ENCODE measurements at regions not wholly inside any gene's neighbourhood (a gene's known extent, or its start where the extent isn't known, plus 50 kb on each side); places are given as distances from the start of the nearest gene placed in this dataset.

GRCh38 chr1:58929671-58930325 is 146.0 kb upstream of the JUN start:
- no peaks in the 10 kb centered on the region for H3F3A ChIP-seq (ENCODE audit: low read depth)
- H3K4me2 ChIP-seq (ENCODE audit: low read depth, low read length, poor library complexity, severe bottlenecking), result no peak overlapping the region
- no peaks in the 10 kb centered on the region for H3K9me2 ChIP-seq (replicated peaks; ENCODE audit: low read depth, low read length)
- H3K4me3 ChIP-seq (ENCODE audit: low read length, poor library complexity, severe bottlenecking), result no peak overlapping the region
- peaks cover 15% of the 10 kb centered on the region for H3K4me1 ChIP-seq (ENCODE audit: insufficient read depth, low read length, poor library complexity, severe bottlenecking)
- no peak overlapping the region for H3K9ac ChIP-seq (ENCODE audit: low read depth, low read length, poor library complexity, severe bottlenecking)
- no peak overlapping the region for H2AFZ ChIP-seq (ENCODE audit: low read length)
- no peaks in the 10 kb centered on the region for H3K9me3 ChIP-seq (ENCODE audit: insufficient read depth, low read depth, low read length)
- no peaks in the 10 kb centered on the region for H3K79me2 ChIP-seq (ENCODE audit: insufficient read depth, low read length)
- no peaks in the 10 kb centered on the region for H4K20me1 ChIP-seq (ENCODE audit: insufficient read depth, low read length, poor library complexity, severe bottlenecking)
- H3K36me3 ChIP-seq (ENCODE audit: insufficient read depth, low read length), result no peaks in the 10 kb centered on the region
- no peaks in the 10 kb centered on the region for H3K27me3 ChIP-seq (ENCODE audit: insufficient read depth, low read length, poor library complexity, severe bottlenecking)
- TF ChIP-seq, protein P1, sequence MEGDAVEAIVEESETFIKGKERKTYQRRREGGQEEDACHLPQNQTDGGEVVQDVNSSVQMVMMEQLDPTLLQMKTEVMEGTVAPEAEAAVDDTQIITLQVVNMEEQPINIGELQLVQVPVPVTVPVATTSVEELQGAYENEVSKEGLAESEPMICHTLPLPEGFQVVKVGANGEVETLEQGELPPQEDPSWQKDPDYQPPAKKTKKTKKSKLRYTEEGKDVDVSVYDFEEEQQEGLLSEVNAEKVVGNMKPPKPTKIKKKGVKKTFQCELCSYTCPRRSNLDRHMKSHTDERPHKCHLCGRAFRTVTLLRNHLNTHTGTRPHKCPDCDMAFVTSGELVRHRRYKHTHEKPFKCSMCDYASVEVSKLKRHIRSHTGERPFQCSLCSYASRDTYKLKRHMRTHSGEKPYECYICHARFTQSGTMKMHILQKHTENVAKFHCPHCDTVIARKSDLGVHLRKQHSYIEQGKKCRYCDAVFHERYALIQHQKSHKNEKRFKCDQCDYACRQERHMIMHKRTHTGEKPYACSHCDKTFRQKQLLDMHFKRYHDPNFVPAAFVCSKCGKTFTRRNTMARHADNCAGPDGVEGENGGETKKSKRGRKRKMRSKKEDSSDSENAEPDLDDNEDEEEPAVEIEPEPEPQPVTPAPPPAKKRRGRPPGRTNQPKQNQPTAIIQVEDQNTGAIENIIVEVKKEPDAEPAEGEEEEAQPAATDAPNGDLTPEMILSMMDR (conservative IDR thresholded peaks at IDR 0.05; ENCODE audit: low read length), result no peak

DNA sequence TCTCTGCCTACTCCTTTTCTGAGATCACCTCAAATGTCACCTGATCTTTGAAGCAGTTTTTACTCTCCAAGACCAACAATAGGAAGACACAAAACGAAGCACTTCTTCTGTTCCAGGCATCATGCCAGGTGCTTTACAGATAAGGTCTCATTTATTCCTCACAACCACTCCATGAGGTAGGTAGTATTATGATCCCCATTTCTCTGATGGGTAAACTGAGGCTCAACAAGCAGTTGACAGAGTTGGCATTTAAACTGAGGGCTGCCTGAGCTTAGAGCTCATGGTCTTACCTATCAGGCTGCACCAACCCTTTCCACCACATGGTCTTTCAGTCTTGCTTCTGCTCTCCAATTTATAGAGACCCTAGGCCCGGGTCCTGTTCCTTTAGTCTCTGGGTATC is 147.2 kb upstream of the JUN start:
- H3K27me3 ChIP-seq (ENCODE audit: insufficient read depth, low read length, poor library complexity, severe bottlenecking), result no peaks in the 10 kb centered on the region
- H3K4me2 ChIP-seq (ENCODE audit: low read depth, low read length, poor library complexity, severe bottlenecking), result no peak overlapping the region
- no peaks in the 10 kb centered on the region for H3K9me2 ChIP-seq (replicated peaks; ENCODE audit: low read depth, low read length)
- no peaks in the 10 kb centered on the region for H3K9me3 ChIP-seq (ENCODE audit: insufficient read depth, low read depth, low read length)
- no peaks in the 10 kb centered on the region for H3K36me3 ChIP-seq (ENCODE audit: insufficient read depth, low read length)
- H4K20me1 ChIP-seq (ENCODE audit: insufficient read depth, low read length, poor library complexity, severe bottlenecking), result no peaks in the 10 kb centered on the region
- H3K4me1 ChIP-seq (ENCODE audit: insufficient read depth, low read length, poor library complexity, severe bottlenecking), result peaks cover 15% of the 10 kb centered on the region
- no peaks in the 10 kb centered on the region for H3K79me2 ChIP-seq (ENCODE audit: insufficient read depth, low read length)
- TF ChIP-seq, protein P1 (conservative IDR thresholded peaks at IDR 0.05; ENCODE audit: low read length), result no peak
- no peak for TF ChIP-seq EZH2phosphoT487 (IDR thresholded peaks at IDR 0.05; ENCODE audit: borderline replicate concordance)
- no peak overlapping the region for H2AFZ ChIP-seq (ENCODE audit: low read length)
- H3F3A ChIP-seq (ENCODE audit: low read depth), result no peaks in the 10 kb centered on the region
- no peak overlapping the region for H3K9ac ChIP-seq (ENCODE audit: low read depth, low read length, poor library complexity, severe bottlenecking)
- H3K4me3 ChIP-seq (ENCODE audit: low read length, poor library complexity, severe bottlenecking), result no peak overlapping the region

- Histone ChIP-seq H3K4me2 (ENCODE audit: low read depth, low read length, poor library complexity, severe bottlenecking) (no peak overlapping the region), H3K9me2 (replicated peaks; ENCODE audit: low read depth, low read length) (no peaks in the 10 kb centered on the region), H3K4me1 (ENCODE audit: insufficient read depth, low read length, poor library complexity, severe bottlenecking) (peaks cover 15% of the 10 kb centered on the region), H3K36me3 (ENCODE audit: insufficient read depth, low read length) (no peaks in the 10 kb centered on the region), H3K79me2 (ENCODE audit: insufficient read depth, low read length) (no peaks in the 10 kb centered on the region), H3K9me3 (ENCODE audit: insufficient read depth, low read depth, low read length) (no peaks in the 10 kb centered on the region), H3K27me3 (ENCODE audit: insufficient read depth, low read length, poor library complexity, severe bottlenecking) (no peaks in the 10 kb centered on the region), H3K9ac (ENCODE audit: low read depth, low read length, poor library complexity, severe bottlenecking) (no peak overlapping the region), H3K4me3 (ENCODE audit: low read length, poor library complexity, severe bottlenecking) (no peak overlapping the region), H3F3A (ENCODE audit: low read depth) (no peaks in the 10 kb centered on the region), H2AFZ (ENCODE audit: low read length) (no peak overlapping the region), H4K20me1 (ENCODE audit: insufficient read depth, low read length, poor library complexity, severe bottlenecking) (no peaks in the 10 kb centered on the region)
- TF ChIP-seq, protein P1 (conservative IDR thresholded peaks at IDR 0.05; ENCODE audit: low read length), result no peak
- no peak for TF ChIP-seq EZH2phosphoT487 (IDR thresholded peaks at IDR 0.05; ENCODE audit: borderline replicate concordance)
Observed at GRCh38 chr1:58931756-58932155, 147.9 kb upstream of the JUN start.

Data from Loucy (cell line).